DND-41 (cell line): ENCODE measurements at regions not wholly inside any gene's neighbourhood (a gene's known extent, or its start where the extent isn't known, plus 50 kb on each side); places are given as distances from the start of the nearest gene placed in this dataset.

Experiments used
- ATAC-seq: fragments of 200-7000 bp; cut with Tn5 transposase; 3 replicates; pipeline ENCODE4 v1.9.1; 2021; ENCODE audit warnings: low read depth; ENCODE audit not compliant: insufficient read depth
- DNase-seq: peaks from one replicate; pipeline ENCODE4 v3.0.0-alpha.2; 2020
- H2AFZ ChIP-seq: 2 replicates; pipeline ENCODE4 v1.6.0; 2012; ENCODE audit warnings: low read depth, low read length
- H3K27ac ChIP-seq: 2 replicates; pipeline ENCODE4 v1.5.1; 2012; ENCODE audit warnings: low read length, inconsistent platforms
- H3K27me3 ChIP-seq: fragments of 200-600 bp; sonication (generic); 2 replicates; pipeline ENCODE4 v1.6.0; 2012; ENCODE audit warnings: low read length, mild to moderate bottlenecking, inconsistent platforms; ENCODE audit not compliant: insufficient read depth, poor library complexity
- H3K36me3 ChIP-seq: 2 replicates; pipeline ENCODE4 v1.5.1; 2012; ENCODE audit warnings: low read length, inconsistent platforms; ENCODE audit not compliant: insufficient read depth
- H3K4me1 ChIP-seq: 2 replicates; pipeline ENCODE4 v1.5.1; 2012; ENCODE audit warnings: mild to moderate bottlenecking, low read length; ENCODE audit not compliant: insufficient read depth
- H3K4me2 ChIP-seq: 2 replicates; pipeline ENCODE4 v1.6.0; 2012; ENCODE audit warnings: mild to moderate bottlenecking, moderate library complexity, low read length, inconsistent platforms; ENCODE audit not compliant: insufficient read depth
- H3K4me3 ChIP-seq, 2 experiments: fragments of 200-600 bp in 1 of 2; shearing (Covaris generic) in 1 of 2; 2 replicates each; pipeline ENCODE4 v1.5.1; 2012 to 2016; ENCODE audit warnings: inconsistent platforms in 2 of 2, low read length in 2 of 2, mild to moderate bottlenecking in 2 of 2, low read depth in 1 of 2, moderate library complexity in 1 of 2
- H3K79me2 ChIP-seq: 2 replicates; pipeline ENCODE4 v1.6.0; 2012; ENCODE audit warnings: low read length, inconsistent platforms; ENCODE audit not compliant: insufficient read depth
- H3K9ac ChIP-seq: 2 replicates; pipeline ENCODE4 v1.6.0; 2012; ENCODE audit warnings: low read depth, mild to moderate bottlenecking, inconsistent platforms, low read length, moderate library complexity
- H3K9me3 ChIP-seq: 2 replicates; pipeline ENCODE4 v1.5.1; 2012; ENCODE audit warnings: low read length, moderate library complexity, mild to moderate bottlenecking, inconsistent platforms; ENCODE audit not compliant: insufficient read depth, severe bottlenecking
- H4K20me1 ChIP-seq: 2 replicates; pipeline ENCODE4 v1.6.0; 2012; ENCODE audit warnings: low read length; ENCODE audit not compliant: insufficient read depth
- EZH2 ChIP-seq: IDR thresholded peaks from 3 replicates; pipeline ENCODE4 v1.6.1; 2012; ENCODE audit warnings: borderline replicate concordance, low read depth, mild to moderate bottlenecking, moderate library complexity, low read length, inconsistent platforms; ENCODE audit not compliant: severe bottlenecking
- TF ChIP-seq, protein P1 (sequence below): IDR thresholded peaks from 2 replicates; pipeline ENCODE4 v1.5.1; 2012; ENCODE audit warnings: borderline replicate concordance, low read length, moderate library complexity, mild to moderate bottlenecking; ENCODE audit not compliant: poor library complexity, severe bottlenecking; ENCODE audit errors: extremely low read depth

DNA sequence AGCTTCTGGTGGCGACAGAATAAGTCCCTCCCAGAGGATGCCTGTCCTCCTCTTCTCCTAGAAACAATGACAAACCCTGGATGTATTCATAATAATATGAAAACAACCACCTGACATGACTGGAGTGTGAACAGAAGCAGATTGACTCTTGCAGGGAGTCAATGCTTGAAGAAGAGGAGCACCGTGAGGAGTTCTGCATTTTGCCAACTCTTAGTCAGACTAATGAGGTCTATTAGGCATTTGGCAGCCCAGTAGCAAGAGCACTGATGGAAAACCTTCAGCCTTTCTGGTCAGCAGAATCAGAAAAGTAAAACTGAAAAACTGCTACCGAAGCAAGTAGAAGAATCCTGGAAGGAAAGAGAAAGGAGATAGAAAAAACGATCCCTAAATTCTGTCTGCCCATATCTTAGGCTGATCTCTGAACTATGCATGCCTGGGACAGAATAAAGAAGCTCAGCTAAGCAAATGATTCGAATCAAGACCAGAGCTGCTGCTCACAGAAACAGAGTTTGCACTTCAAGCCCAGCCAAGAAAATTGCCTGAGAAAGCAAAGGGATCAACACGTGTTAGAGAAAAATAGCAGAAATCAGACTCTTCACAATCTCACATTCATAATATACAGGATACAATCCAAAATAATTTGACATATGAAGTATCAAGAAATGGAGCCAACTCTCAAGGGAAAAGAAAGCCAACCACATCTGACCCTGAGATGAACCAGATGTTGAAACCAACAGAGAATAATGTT, 69.5 kb upstream of the OSMR start:
- Histone ChIP-seq H3K4me3 (no peak overlapping the region), H3K9me3 (no peaks in the 10 kb centered on the region), H3K79me2 (no peaks in the 10 kb centered on the region), H3K4me1 (no peaks in the 10 kb centered on the region), H3K27ac (no peak overlapping the region), H3K36me3 (no peaks in the 10 kb centered on the region), H2AFZ (no peak overlapping the region), H4K20me1 (no peaks in the 10 kb centered on the region), H3K27me3 (peaks cover 5% of the 10 kb centered on the region), H3K4me2 (no peak overlapping the region), H3K9ac (no peak overlapping the region)
- DNase-seq (no peak), ATAC-seq (no peak)
- TF ChIP-seq EZH2: no peak
- TF ChIP-seq, protein P1, sequence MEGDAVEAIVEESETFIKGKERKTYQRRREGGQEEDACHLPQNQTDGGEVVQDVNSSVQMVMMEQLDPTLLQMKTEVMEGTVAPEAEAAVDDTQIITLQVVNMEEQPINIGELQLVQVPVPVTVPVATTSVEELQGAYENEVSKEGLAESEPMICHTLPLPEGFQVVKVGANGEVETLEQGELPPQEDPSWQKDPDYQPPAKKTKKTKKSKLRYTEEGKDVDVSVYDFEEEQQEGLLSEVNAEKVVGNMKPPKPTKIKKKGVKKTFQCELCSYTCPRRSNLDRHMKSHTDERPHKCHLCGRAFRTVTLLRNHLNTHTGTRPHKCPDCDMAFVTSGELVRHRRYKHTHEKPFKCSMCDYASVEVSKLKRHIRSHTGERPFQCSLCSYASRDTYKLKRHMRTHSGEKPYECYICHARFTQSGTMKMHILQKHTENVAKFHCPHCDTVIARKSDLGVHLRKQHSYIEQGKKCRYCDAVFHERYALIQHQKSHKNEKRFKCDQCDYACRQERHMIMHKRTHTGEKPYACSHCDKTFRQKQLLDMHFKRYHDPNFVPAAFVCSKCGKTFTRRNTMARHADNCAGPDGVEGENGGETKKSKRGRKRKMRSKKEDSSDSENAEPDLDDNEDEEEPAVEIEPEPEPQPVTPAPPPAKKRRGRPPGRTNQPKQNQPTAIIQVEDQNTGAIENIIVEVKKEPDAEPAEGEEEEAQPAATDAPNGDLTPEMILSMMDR: no peak

DNA sequence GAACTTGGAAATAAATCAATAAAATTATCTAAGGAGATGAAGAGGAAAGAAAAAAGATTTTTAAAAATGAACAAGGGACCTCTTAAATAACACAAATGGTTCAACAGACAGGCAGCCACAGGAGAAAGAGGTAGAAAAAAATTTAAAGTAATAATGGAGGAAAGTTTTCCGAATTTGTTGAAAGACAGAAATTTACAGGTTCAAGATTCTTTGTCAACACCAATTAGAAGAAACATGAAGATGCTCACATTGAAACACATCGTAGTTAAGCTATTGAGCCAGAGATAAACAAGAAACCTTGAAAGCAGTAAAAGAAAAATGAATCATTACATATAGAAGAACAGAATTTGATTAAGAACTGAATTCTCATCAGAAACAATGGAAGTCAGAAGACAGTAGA, 68.7 kb upstream of the OSMR start:
- Histone ChIP-seq H2AFZ (no peak overlapping the region), H3K9ac (no peak overlapping the region), H3K9me3 (no peaks in the 10 kb centered on the region), H3K27me3 (peaks cover 5% of the 10 kb centered on the region), H3K36me3 (no peaks in the 10 kb centered on the region), H3K4me1 (no peaks in the 10 kb centered on the region), H3K4me2 (no peak overlapping the region), H3K79me2 (no peaks in the 10 kb centered on the region), H3K27ac (no peak overlapping the region), H3K4me3 (no peak overlapping the region), H4K20me1 (no peaks in the 10 kb centered on the region)
- ATAC-seq: no peak
- TF ChIP-seq EZH2: no peak
- TF ChIP-seq, protein P1: no peak
- DNase-seq: no peak

DNA sequence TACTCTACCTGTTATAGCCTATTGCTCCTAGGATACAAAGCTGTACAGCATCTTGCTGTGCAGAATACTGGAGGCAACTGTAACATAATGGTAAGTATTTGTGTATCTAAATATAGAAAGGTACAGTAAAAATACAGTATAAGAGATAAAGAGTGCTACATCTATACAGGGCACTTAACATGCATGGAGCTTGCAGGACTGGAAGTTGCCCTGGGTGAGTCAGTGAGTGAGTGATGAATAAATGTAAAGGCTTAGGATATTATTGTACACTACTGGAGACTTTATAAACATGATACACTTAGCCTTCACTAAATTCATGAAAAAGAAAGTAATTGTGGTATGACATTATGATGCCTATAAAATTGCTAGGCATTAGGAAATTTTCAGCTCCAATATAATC, 65.5 kb upstream of the OSMR start:
- no peak overlapping the region for H2AFZ ChIP-seq
- H3K4me2 ChIP-seq: no peak overlapping the region
- H3K9me3 ChIP-seq: no peaks in the 10 kb centered on the region
- H3K27me3 ChIP-seq: peaks cover 15% of the 10 kb centered on the region
- H3K27ac ChIP-seq: no peak overlapping the region
- ATAC-seq: no peak
- no peak for DNase-seq
- TF ChIP-seq EZH2: no peak
- TF ChIP-seq, protein P1: no peak
- no peak overlapping the region for H3K9ac ChIP-seq
- H3K4me3 ChIP-seq: no peak overlapping the region
- no peaks in the 10 kb centered on the region for H4K20me1 ChIP-seq
- H3K4me1 ChIP-seq: no peaks in the 10 kb centered on the region
- H3K36me3 ChIP-seq: no peaks in the 10 kb centered on the region
- no peaks in the 10 kb centered on the region for H3K79me2 ChIP-seq
